ENCODE measurements at regions not wholly inside any gene's neighbourhood (a gene's known extent, or its start where the extent isn't known, plus 50 kb on each side); places are given as distances from the start of the nearest gene placed in this dataset.

DNA sequence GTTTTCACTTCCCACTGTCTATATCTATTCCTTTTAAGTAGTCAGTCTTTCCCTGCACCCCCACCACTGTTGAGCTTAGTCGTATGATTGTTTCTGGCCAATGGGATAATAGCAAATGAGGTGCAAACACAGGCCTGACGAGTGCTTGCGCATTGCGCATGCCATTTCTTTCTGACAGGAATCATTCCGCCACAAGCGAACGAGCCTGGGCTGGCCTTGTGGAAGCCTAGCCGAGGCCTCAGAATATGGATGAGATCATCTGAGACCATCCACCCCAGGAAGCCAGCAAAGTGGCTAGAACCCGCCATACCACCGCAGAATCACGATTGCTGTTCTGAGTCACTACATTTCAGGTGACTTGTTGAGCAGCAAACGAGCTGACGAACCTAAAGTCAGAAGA lies 52.2 kb upstream of the PRL start:
- H3K27ac Mint-ChIP-seq (ENCODE audit: unreplicated experiment), result no peak overlapping the region

GRCh38 chr6:22349528-22349927 lies 52.7 kb upstream of the PRL start:
- H3K27me3 Mint-ChIP-seq (ENCODE audit: unreplicated experiment), result no peaks in the 10 kb centered on the region
- H3K27ac Mint-ChIP-seq (ENCODE audit: unreplicated experiment), result no peak overlapping the region
- H3K4me1 Mint-ChIP-seq (ENCODE audit: unreplicated experiment), result peaks cover 35% of the 10 kb centered on the region
- H3K9me3 Mint-ChIP-seq (ENCODE audit: unreplicated experiment), result no peaks in the 10 kb centered on the region
- TF ChIP-seq, protein P1, sequence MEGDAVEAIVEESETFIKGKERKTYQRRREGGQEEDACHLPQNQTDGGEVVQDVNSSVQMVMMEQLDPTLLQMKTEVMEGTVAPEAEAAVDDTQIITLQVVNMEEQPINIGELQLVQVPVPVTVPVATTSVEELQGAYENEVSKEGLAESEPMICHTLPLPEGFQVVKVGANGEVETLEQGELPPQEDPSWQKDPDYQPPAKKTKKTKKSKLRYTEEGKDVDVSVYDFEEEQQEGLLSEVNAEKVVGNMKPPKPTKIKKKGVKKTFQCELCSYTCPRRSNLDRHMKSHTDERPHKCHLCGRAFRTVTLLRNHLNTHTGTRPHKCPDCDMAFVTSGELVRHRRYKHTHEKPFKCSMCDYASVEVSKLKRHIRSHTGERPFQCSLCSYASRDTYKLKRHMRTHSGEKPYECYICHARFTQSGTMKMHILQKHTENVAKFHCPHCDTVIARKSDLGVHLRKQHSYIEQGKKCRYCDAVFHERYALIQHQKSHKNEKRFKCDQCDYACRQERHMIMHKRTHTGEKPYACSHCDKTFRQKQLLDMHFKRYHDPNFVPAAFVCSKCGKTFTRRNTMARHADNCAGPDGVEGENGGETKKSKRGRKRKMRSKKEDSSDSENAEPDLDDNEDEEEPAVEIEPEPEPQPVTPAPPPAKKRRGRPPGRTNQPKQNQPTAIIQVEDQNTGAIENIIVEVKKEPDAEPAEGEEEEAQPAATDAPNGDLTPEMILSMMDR (IDR thresholded peaks at IDR 0.05), result no peak
- no peaks in the 10 kb centered on the region for H3K36me3 Mint-ChIP-seq (ENCODE audit: unreplicated experiment)
- no peak overlapping the region for H3K4me3 Mint-ChIP-seq (ENCODE audit: unreplicated experiment)
- DNase-seq (ENCODE audit: extremely low spot score, unreplicated experiment), result no peak

More for the DNA sequence above, 52.2 kb upstream of the PRL start:
- TF ChIP-seq, protein P1 (IDR thresholded peaks at IDR 0.05), result no peak
- no peaks in the 10 kb centered on the region for H3K36me3 Mint-ChIP-seq (ENCODE audit: unreplicated experiment)
- no peaks in the 10 kb centered on the region for H3K9me3 Mint-ChIP-seq (ENCODE audit: unreplicated experiment)
- DNase-seq (ENCODE audit: extremely low spot score, unreplicated experiment), result no peak
- no peak overlapping the region for H3K4me3 Mint-ChIP-seq (ENCODE audit: unreplicated experiment)
- no peaks in the 10 kb centered on the region for H3K27me3 Mint-ChIP-seq (ENCODE audit: unreplicated experiment)
- peaks cover 35% of the 10 kb centered on the region for H3K4me1 Mint-ChIP-seq (ENCODE audit: unreplicated experiment)

GRCh38 chr6:22350109-22350508 lies 53.3 kb upstream of the PRL start:
- H3K27me3 Mint-ChIP-seq (ENCODE audit: unreplicated experiment), result no peaks in the 10 kb centered on the region
- TF ChIP-seq, protein P1 (IDR thresholded peaks at IDR 0.05), result no peak
- DNase-seq (ENCODE audit: extremely low spot score, unreplicated experiment), result no peak
- no peaks in the 10 kb centered on the region for H3K9me3 Mint-ChIP-seq (ENCODE audit: unreplicated experiment)
- no peak overlapping the region for H3K4me3 Mint-ChIP-seq (ENCODE audit: unreplicated experiment)
- peak overlapping the region; percentile 62 for H3K27ac Mint-ChIP-seq (ENCODE audit: unreplicated experiment)
- H3K36me3 Mint-ChIP-seq (ENCODE audit: unreplicated experiment), result no peaks in the 10 kb centered on the region
- peaks cover 37% of the 10 kb centered on the region for H3K4me1 Mint-ChIP-seq (ENCODE audit: unreplicated experiment)

DNA sequence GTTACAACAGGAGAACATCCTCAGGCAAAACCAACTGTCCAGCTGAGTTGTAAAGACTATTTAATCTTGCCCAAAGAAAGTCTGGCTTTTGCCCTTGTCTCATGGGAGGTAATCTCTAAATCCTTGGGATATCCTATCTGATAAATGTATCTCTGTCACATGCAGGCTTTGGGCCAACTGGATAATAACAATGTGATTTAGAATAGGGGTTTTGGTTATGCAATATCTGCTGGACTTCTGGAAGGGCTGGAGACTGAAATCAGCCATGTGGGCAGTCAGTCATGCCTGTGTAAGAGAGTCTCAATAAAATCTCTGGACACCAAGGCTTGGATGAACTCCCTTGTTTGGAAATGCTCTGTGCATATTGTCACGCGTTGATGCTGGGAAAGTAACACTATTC lies 56.3 kb upstream of the PRL start:
- TF ChIP-seq, protein P1 (IDR thresholded peaks at IDR 0.05), result no peak
- Mint-ChIP-seq H3K4me3 (ENCODE audit: unreplicated experiment) (no peak overlapping the region), H3K4me1 (ENCODE audit: unreplicated experiment) (peaks cover 34% of the 10 kb centered on the region), H3K27ac (ENCODE audit: unreplicated experiment) (no peak overlapping the region), H3K27me3 (ENCODE audit: unreplicated experiment) (no peaks in the 10 kb centered on the region), H3K9me3 (ENCODE audit: unreplicated experiment) (no peaks in the 10 kb centered on the region), H3K36me3 (ENCODE audit: unreplicated experiment) (no peaks in the 10 kb centered on the region)
- no peak for DNase-seq (ENCODE audit: extremely low spot score, unreplicated experiment)

- DNase-seq (ENCODE audit: extremely low spot score, unreplicated experiment), result no peak
- Mint-ChIP-seq H3K27ac (ENCODE audit: unreplicated experiment) (no peak overlapping the region), H3K27me3 (ENCODE audit: unreplicated experiment) (no peaks in the 10 kb centered on the region)
Observed at GRCh38 chr6:22356362-22356940, 59.6 kb upstream of the PRL start.

More at GRCh38 chr6:22356362-22356940, 59.6 kb upstream of the PRL start:
- H3K4me3 Mint-ChIP-seq (ENCODE audit: unreplicated experiment), result no peak overlapping the region
- no peaks in the 10 kb centered on the region for H3K36me3 Mint-ChIP-seq (ENCODE audit: unreplicated experiment)
- H3K9me3 Mint-ChIP-seq (ENCODE audit: unreplicated experiment), result no peaks in the 10 kb centered on the region
- TF ChIP-seq, protein P1 (IDR thresholded peaks at IDR 0.05), result no peak
- peaks cover 11% of the 10 kb centered on the region for H3K4me1 Mint-ChIP-seq (ENCODE audit: unreplicated experiment)

Measured in osteocyte (in vitro differentiated cells).